22Rv1 (cell line): ENCODE measurements at regions not wholly inside any gene's neighbourhood (a gene's known extent, or its start where the extent isn't known, plus 50 kb on each side); places are given as distances from the start of the nearest gene placed in this dataset.

Experiments used
- CTCF ChIP-seq: fragments of 450-650 bp; IDR thresholded peaks from 2 replicates; pipeline ENCODE4 v1.5.1; 2017; ENCODE audit warnings: mild to moderate bottlenecking
- ZFX ChIP-seq: fragments of 450-650 bp; IDR thresholded peaks from 2 replicates; pipeline ENCODE4 v1.6.1; 2017; ENCODE audit warnings: antibody characterized with exemption, borderline replicate concordance

DNA sequence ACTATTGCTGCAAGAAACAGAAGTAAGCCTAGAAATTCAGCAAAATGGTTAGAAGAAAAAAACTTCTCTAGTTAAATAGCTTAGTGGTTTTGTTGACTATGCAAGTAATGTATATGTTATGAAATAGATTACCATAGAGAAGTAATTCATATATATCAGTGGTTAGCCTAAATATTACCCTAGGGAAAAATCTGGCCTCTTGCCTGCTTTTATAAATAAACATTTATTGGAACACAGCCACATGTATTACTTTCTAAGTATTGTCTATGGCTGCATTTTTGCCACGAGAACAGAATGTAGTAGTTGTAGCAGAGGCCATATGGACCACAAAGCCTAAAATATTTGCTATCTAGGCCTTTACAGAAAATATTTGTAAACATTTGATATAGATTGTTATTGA, 1471.7 kb upstream of the PRR20A start:
- TF ChIP-seq CTCF, result no peak
- no peak for TF ChIP-seq ZFX
